Upper lobe of right lung (tissue), 1 donor: ENCODE measurements at regions not wholly inside any gene's neighbourhood (a gene's known extent, or its start where the extent isn't known, plus 50 kb on each side); places are given as distances from the start of the nearest gene placed in this dataset.

ENCODE experiments used
- ATAC-seq: fragments of 200-7000 bp; cut with Tn5 transposase; one replicate; pipeline ENCODE4 v1.9.1; 2020; ENCODE audit warnings: mild to moderate bottlenecking, moderate library complexity
- DNase-seq: peaks from one replicate; pipeline ENCODE4 v3.0.0-alpha.2; 2020
- H3K27ac ChIP-seq: fragments of 200-600 bp; one replicate; pipeline ENCODE4 v1.8.0; 2022
- H3K27me3 ChIP-seq: fragments of 200-600 bp; one replicate; pipeline ENCODE4 v1.8.0; 2022; ENCODE audit warnings: mild to moderate bottlenecking
- H3K36me3 ChIP-seq: fragments of 200-600 bp; one replicate; pipeline ENCODE4 v1.8.0; 2022
- H3K4me1 ChIP-seq: fragments of 200-600 bp; one replicate; pipeline ENCODE4 v1.8.0; 2022
- H3K4me3 ChIP-seq: fragments of 200-600 bp; one replicate; pipeline ENCODE4 v1.8.0; 2022; ENCODE audit warnings: mild to moderate bottlenecking
- H3K9me3 ChIP-seq: fragments of 200-600 bp; one replicate; pipeline ENCODE4 v1.8.0; 2022
- intact Hi-C: fragments of 100-400 bp; cut with DNase I; formaldehyde crosslinking; loops from one replicate; pipeline ENCODE4 v1.11.0; 2022
- TF ChIP-seq, protein P1 (sequence below): fragments of 200-600 bp; IDR thresholded peaks from one replicate; pipeline ENCODE4 v1.8.0; 2022; ENCODE audit warnings: antibody characterized with exemption
- donor health status: DM: no; HTN: yes; CAD: no; lungs with severe emphysema.

DNA sequence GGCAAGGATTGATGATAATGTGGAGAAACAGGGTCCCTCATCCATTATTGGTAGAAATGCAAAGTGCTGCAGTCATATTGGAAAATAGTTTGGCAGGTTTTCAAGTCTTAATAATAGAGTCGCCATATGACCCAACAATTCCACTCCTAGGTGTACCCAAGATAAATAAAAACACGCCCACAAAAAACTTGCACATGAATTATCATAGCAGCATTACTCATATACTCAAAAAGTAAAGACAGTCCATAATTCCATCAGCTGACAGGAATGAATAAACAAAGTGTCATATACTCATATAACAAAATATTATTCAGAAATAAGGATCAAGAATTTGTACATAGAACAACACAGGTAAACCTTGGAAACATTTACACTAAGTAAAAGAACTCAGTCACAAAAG, 242.9 kb upstream of the FTMT start:
- no peak for ATAC-seq
- DNase-seq: no peak
- H3K36me3 ChIP-seq: no peaks in the 10 kb centered on the region
- intact Hi-C loops: no loop called here
- TF ChIP-seq, protein P1, sequence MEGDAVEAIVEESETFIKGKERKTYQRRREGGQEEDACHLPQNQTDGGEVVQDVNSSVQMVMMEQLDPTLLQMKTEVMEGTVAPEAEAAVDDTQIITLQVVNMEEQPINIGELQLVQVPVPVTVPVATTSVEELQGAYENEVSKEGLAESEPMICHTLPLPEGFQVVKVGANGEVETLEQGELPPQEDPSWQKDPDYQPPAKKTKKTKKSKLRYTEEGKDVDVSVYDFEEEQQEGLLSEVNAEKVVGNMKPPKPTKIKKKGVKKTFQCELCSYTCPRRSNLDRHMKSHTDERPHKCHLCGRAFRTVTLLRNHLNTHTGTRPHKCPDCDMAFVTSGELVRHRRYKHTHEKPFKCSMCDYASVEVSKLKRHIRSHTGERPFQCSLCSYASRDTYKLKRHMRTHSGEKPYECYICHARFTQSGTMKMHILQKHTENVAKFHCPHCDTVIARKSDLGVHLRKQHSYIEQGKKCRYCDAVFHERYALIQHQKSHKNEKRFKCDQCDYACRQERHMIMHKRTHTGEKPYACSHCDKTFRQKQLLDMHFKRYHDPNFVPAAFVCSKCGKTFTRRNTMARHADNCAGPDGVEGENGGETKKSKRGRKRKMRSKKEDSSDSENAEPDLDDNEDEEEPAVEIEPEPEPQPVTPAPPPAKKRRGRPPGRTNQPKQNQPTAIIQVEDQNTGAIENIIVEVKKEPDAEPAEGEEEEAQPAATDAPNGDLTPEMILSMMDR: no peak
- no peaks in the 10 kb centered on the region for H3K27me3 ChIP-seq
- no peak overlapping the region for H3K27ac ChIP-seq
- H3K4me1 ChIP-seq: no peaks in the 10 kb centered on the region
- H3K9me3 ChIP-seq: no peaks in the 10 kb centered on the region
- H3K4me3 ChIP-seq: no peak overlapping the region

DNA sequence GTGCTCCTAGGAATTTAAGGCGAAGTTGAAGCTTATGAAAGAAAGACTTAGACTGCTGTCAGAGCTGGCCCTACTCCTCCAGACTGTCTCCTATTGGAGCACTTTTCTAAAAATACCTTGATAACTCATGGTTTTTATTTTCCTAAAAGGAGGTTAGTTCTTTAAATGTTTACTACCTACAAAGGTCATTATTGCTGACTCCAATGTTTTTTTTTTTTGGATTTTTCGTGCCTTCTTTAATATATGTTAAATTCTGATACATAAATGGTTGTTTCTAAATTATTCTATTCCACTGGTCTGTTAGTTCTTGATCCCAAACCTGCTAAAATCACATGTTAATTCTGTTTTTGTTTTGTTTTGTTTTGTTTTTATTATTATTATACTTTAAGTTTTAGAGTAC, 227.6 kb upstream of the FTMT start:
- intact Hi-C loops: no loop called here
- TF ChIP-seq, protein P1: no peak
- no peaks in the 10 kb centered on the region for H3K9me3 ChIP-seq
- ATAC-seq (no peak), DNase-seq (no peak)
- no peaks in the 10 kb centered on the region for H3K4me1 ChIP-seq
- no peak overlapping the region for H3K4me3 ChIP-seq
- no peaks in the 10 kb centered on the region for H3K27me3 ChIP-seq
- H3K27ac ChIP-seq: no peak overlapping the region
- no peaks in the 10 kb centered on the region for H3K36me3 ChIP-seq

DNA sequence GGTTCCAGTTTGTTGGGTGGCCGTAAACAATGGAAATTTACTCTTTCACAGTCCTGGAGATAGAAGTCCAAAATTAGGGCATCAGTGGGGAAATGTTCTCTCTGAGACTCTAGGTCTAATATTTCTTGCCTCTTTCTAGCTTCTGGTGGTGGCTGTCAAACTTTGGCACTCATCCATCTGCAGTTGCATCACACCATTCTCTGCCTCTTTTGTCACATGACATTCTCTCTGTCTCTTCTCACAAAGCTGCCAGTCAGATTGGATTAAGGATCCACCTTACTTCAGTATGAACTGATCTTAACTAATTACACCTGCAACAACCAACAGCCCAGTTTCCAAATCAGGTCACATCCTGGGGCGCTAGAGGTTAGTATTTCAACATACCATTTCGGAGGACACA, 222.9 kb upstream of the FTMT start:
- ATAC-seq (no peak), DNase-seq (no peak)
- no peak overlapping the region for H3K4me3 ChIP-seq
- no peaks in the 10 kb centered on the region for H3K27me3 ChIP-seq
- TF ChIP-seq, protein P1: no peak
- H3K4me1 ChIP-seq: no peaks in the 10 kb centered on the region
- no peaks in the 10 kb centered on the region for H3K9me3 ChIP-seq
- no peak overlapping the region for H3K27ac ChIP-seq
- intact Hi-C loops: no loop called here
- no peaks in the 10 kb centered on the region for H3K36me3 ChIP-seq

DNA sequence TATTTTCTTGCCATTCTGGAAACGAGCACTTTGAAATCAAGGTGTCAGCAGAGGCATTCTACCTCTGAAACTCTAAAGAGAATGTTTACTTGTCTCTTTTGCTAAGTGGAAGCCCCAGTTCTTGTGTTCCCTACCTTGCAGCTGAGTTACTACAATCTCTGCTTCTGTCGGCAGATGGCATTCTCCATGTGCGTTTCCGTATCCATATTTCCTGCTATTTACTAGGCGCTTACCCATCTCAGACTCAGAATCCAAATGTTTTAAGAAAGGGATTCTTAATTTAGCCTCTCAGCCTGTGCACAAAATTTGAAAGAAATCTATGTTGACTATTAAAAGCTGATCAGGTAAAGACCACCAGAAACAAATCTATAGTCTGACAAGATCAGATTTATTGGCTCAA, 221.3 kb upstream of the FTMT start:
- ATAC-seq: no peak
- Histone ChIP-seq H3K27me3 (no peaks in the 10 kb centered on the region), H3K9me3 (no peaks in the 10 kb centered on the region), H3K27ac (no peak overlapping the region), H3K36me3 (no peaks in the 10 kb centered on the region), H3K4me1 (no peaks in the 10 kb centered on the region), H3K4me3 (no peak overlapping the region)
- intact Hi-C loops: no loop called here
- DNase-seq: no peak
- TF ChIP-seq, protein P1: peak; percentile 15

DNA sequence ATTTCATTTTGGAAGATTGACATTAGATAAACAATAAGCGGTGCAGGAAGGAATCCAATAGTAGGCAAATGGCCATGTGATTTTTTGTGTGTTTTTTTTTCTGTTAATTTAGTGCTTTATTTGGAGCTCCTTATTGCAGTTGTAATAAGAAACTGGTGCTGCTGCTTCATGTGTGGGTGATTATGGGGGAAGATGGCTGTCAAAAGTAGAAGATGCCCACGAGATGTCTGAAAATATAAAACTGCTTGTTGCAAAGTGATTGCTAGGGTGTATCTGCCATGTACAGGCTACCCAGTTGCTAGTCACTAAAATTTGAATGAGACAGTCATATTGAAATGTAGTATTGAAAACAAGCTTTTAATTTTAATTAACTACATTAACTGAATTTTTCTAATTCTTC, 216.7 kb upstream of the FTMT start:
- TF ChIP-seq, protein P1: no peak
- no peaks in the 10 kb centered on the region for H3K4me1 ChIP-seq
- H3K27me3 ChIP-seq: no peaks in the 10 kb centered on the region
- no peaks in the 10 kb centered on the region for H3K36me3 ChIP-seq
- H3K27ac ChIP-seq: no peak overlapping the region
- ATAC-seq (no peak), DNase-seq (no peak)
- no peaks in the 10 kb centered on the region for H3K9me3 ChIP-seq
- intact Hi-C loops: no loop called here
- H3K4me3 ChIP-seq: no peak overlapping the region

DNA sequence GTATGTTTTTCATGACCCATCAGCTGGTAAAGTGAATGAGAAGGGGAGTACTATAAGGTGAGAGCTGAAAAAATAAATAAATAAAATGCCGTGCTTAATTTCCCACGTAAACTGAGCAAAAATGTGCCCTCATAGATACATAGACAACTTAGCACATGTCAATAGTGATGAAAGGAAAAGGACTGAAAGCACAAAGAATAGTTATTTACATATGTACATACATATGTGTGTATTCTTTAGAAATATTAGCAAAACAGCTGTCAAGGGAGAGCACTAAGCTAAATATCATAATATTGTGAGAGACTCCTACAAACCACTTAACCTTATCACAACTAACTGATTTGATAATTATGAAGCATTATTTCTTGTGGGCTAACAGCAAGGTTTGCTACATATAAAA, 213.6 kb upstream of the FTMT start:
- no peak overlapping the region for H3K4me3 ChIP-seq
- TF ChIP-seq, protein P1: no peak
- H3K36me3 ChIP-seq: no peaks in the 10 kb centered on the region
- ATAC-seq (no peak), DNase-seq (no peak)
- H3K4me1 ChIP-seq: no peaks in the 10 kb centered on the region
- no peaks in the 10 kb centered on the region for H3K9me3 ChIP-seq
- H3K27ac ChIP-seq: no peak overlapping the region
- H3K27me3 ChIP-seq: no peaks in the 10 kb centered on the region
- intact Hi-C loops: no loop called here
